ENCODE measurements at regions not wholly inside any gene's neighbourhood (a gene's known extent, or its start where the extent isn't known, plus 50 kb on each side); places are given as distances from the start of the nearest gene placed in this dataset.
"Not testable (repeated sequence)": the region's sequence is repeated elsewhere in the genome, so short reads cannot be mapped to it uniquely, and the experiment has no call there.

DNA sequence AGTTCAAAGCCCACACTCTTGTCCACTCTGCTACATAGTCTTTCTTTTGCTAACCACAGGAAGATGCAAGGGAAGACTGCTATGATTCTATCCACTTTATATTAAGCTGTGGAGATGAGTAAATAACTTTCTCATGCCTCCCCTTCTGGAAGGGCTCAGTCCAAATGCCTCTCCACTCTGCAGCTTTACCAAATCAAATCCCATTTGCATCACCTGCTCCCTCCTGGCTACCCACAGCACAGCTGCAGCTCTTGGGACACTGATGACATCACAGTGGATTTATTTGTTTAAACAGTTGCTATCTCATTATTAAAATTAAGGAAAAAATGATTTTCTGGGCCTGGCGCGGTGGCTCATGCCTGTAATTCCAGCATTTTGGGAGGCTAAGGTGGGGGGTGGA is 1544.9 kb upstream of the WWC1 start:
- no peak for DNase-seq

- DNase-seq = no peak
These were observed 1541.1 kb upstream of the WWC1 start for GRCh38 chr5:166750376-166750775.

GRCh38 chr5:166758151-166758550 is 1533.3 kb upstream of the WWC1 start:
- no peak for DNase-seq

- no peak for DNase-seq
These were observed 1523.6 kb upstream of the WWC1 start for GRCh38 chr5:166767858-166768257.

DNA sequence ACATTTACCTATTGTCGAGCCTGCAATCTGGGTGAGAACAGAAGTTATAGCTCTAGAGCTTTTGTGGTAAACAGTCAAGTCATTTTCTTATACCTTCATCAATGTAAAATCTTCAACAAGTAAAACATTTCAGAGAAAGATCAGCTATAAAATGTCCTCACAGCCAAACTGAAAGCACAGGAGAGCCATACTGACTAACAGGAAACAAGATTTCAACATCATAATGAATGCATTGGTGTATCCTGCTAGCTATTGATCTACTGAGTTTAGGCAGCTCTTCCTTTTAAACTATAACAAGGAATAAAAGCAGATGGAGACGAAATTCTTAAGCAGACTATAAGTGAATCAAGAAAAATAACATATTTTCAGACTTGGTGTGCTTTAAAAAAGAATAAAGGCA is 1522.9 kb upstream of the WWC1 start:
- no peak for DNase-seq

DNA sequence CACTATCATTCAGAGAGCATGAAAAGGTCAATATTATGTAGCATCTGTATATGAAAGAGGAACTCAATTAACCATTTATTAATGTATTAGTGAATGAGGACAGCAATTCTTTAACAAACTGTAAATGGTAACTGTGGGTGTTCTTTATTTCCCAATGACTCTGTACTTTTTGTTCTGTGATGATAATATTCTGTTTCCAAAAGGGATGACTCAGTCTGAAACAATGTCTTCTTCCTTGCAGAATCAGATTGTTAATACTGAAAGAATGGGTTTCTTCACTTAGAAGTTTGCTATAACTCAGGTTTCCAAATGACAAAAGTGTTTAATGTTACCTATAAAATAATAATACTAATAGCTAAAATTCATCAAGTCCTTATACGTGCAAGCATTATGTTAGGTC is 1518.7 kb upstream of the WWC1 start:
- no peak for DNase-seq

DNA sequence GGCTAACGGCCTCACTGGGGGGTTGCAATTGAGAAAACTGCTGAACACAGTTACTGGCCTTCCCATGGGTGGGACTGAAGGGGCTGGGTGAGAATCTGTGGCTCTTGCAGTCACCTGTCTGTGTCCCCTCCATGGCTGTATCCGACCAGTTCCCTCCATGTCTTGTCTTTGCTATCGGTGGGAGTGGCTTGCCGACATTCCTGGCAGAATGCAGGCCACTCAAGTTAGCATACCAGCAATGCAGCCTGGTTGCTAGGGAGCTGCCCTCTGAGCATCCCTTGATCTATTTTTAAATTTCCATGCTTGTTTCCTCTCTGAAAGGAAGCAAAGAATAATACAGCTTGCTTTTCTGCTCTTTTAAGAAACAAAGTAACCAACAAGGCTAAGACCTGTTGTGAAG is 1509.7 kb upstream of the WWC1 start:
- DNase-seq = no peak

GRCh38 chr5:166784545-166785078 is 1506.8 kb upstream of the WWC1 start:
- DNase-seq = no peak

DNA sequence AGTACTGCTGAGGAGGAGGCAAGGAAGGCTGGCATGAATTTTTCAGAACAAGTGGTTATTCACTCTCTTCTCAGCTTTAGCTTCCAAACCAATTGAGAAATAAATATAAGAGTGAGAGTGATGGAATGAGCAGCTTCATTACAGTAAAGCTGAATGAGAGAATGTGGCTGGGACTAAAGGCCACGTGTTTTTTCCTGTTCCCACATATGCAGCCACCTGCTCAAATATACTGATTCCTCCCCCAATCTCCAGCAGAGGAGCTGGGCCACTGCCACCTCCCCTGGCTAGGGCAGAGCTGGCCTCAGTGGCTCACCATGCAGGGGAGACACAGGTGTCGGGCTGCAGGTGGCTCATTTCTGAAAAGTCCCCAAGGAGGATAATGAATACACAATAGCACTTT is 1505.3 kb upstream of the WWC1 start:
- DNase-seq = no peak

- DNase-seq = no peak
These were observed 1504.6 kb upstream of the WWC1 start for GRCh38 chr5:166786889-166787288.

DNA sequence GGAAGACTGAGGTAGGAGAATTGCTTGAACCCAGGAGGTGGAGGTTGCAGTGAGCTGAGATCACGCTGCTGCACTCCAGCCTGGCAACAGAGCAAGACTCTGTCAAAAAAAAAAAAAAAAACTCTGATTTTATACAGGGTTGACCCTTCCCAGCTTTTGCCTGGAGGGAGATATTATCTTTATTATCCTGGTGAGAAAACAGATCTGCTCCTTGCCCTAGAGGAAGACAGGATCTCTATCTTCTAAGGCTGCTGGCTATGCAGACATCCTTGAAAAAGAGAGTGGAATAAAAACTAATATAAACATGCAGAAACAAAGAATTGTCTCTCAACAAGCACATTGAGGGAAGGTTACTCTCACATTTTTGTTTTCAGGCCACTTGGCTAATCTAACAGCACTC is 1503.4 kb upstream of the WWC1 start:
- no peak for DNase-seq

GRCh38 chr5:166795756-166796155 is 1495.7 kb upstream of the WWC1 start:
- no peak for DNase-seq

GRCh38 chr5:166803058-166803457 is 1488.4 kb upstream of the WWC1 start:
- no peak for DNase-seq

DNA sequence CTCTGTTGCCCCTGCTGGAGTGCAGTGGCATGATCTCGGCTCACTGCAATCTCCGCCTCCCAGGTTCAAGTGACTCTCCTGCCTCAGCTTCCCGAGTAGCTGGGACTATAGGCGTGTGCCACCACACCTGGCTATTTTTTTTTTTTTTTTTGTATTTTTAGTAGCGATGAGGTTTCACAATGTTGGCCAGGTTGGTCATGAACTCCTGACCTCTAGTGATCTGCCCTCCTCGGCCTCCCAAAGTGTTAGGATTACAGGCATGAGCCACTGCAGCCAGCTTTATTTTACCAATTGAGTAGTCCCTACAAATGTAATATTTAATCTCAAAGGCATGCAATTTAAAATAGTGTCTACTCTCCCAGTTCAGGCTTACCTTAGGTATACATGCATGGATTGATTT is 1487.2 kb upstream of the WWC1 start:
- not testable (repeated sequence) for DNase-seq

- DNase-seq = not testable (repeated sequence)
These were observed 1486.8 kb upstream of the WWC1 start for GRCh38 chr5:166804693-166805092.

- not testable (repeated sequence) for DNase-seq
These were observed 1481.3 kb upstream of the WWC1 start for GRCh38 chr5:166810093-166810658.

- no peak for DNase-seq
These were observed 1480.7 kb upstream of the WWC1 start for GRCh38 chr5:166810721-166811120.

GRCh38 chr5:166823360-166823759 is 1468.1 kb upstream of the WWC1 start:
- no peak for DNase-seq

DNA sequence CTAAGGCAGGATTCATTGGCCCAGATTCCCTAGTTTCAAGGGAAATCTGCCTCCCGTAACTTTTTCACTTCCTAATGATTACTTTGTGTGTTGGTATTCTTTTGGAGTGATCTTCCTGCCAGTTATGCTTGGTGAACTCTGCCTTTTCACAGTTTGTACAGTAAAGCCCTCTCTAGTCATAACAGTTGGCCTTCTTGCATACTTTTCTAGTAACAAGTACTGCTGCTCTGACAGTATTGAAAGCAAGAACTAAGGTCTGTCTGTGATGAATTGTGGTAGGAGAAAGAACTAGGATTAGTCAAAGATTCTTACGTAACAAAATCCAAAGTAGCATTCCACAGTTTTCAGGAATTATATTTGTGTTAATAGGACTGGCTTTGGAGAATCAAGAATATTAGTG is 1457.2 kb upstream of the WWC1 start:
- no peak for DNase-seq

GRCh38 chr5:166845044-166845443 is 1446.4 kb upstream of the WWC1 start:
- DNase-seq = no peak

DNA sequence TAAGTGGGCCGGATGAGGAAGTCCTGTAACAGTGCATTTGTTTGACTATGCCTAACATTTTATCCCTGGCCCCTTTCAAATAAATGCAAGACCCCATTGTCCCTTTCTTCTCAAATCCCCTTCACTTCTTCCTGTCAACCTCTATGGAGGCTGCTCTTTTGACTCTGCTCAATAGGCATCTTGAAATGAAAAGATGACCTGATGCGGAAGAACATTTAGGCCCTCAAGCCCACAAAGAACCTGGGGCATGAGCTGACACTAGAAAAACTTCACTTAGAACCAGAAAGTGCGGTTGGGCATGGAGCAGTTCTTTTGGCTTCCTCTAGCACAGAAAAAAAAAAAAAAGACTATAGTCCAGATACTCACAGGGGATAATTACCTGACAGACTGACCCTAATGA is 1434.7 kb upstream of the WWC1 start:
- no peak for DNase-seq

GRCh38 chr5:166860426-166860825 is 1431.0 kb upstream of the WWC1 start:
- no peak for DNase-seq

- DNase-seq = no peak
These were observed 1428.9 kb upstream of the WWC1 start for GRCh38 chr5:166862581-166862980.

- no peak for DNase-seq
These were observed 1426.2 kb upstream of the WWC1 start for GRCh38 chr5:166865206-166865605.

- no peak for DNase-seq
These were observed 1411.0 kb upstream of the WWC1 start for GRCh38 chr5:166880456-166880855.

DNA sequence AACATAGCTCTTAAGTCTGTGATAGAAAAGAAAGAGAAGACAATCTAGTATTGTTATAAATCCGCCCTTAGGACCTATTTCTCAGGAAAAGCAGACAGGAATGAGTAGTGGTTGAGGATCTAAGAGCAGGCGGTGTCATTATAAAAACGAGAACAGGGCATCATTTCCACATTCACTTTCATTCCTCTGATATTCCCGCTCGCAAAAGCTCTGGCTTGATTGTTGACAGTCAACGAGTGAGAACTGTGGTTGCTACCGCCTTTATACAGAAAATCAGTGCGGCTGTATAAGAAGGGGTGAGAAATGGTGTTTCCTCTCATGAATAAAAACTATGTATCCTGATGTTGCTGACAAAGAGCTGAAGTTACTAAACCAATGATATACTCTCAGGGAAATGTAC is 1409.6 kb upstream of the WWC1 start:
- no peak for DNase-seq
